Stimulated activated CD4-positive, alpha-beta T cell treated with anti-CD3 and anti-CD28 coated beads, Interleukin-2, amount 100 ng/mL, for 24 hours (primary cell): ENCODE measurements at regions not wholly inside any gene's neighbourhood (a gene's known extent, or its start where the extent isn't known, plus 50 kb on each side); places are given as distances from the start of the nearest gene placed in this dataset.

ENCODE experiments used
- DNase-seq, 2 donors: peaks; one replicate each; pipeline ENCODE4 v3.0.0-alpha.2; 2020

- no peak for DNase-seq
Measured at GRCh38 chr18:77448046-77448445, 198.4 kb downstream of the GALR1 start.

- DNase-seq = no peak
Measured at GRCh38 chr18:77455004-77455403, 205.4 kb downstream of the GALR1 start.

GRCh38 chr18:77457681-77458080 lies 208.0 kb downstream of the GALR1 start:
- DNase-seq = no peak

GRCh38 chr18:77461062-77461688 lies 211.5 kb downstream of the GALR1 start:
- no peak for DNase-seq

GRCh38 chr18:77464917-77465316 lies 215.3 kb downstream of the GALR1 start:
- DNase-seq = no peak

GRCh38 chr18:77466890-77467289 lies 217.2 kb downstream of the GALR1 start:
- DNase-seq = no peak

- DNase-seq = no peak
Measured at GRCh38 chr18:77469131-77469530, 219.5 kb downstream of the GALR1 start.

- no peak for DNase-seq
Measured at GRCh38 chr18:77470569-77471413, 221.1 kb downstream of the GALR1 start.

GRCh38 chr18:77472509-77472908 lies 222.9 kb downstream of the GALR1 start:
- no peak for DNase-seq

- DNase-seq = no peak
Measured at GRCh38 chr18:77478646-77479442, 229.2 kb downstream of the GALR1 start.

- DNase-seq = no peak
Measured at GRCh38 chr18:77481541-77481940, 231.9 kb downstream of the GALR1 start.

- DNase-seq = no peak
Measured at GRCh38 chr18:77482190-77483085, 232.8 kb downstream of the GALR1 start.

- DNase-seq = no peak
Measured at GRCh38 chr18:77486985-77487384, 237.3 kb downstream of the GALR1 start.

- DNase-seq = no peak
Measured at GRCh38 chr18:77487951-77488740, 238.5 kb downstream of the GALR1 start.

- no peak for DNase-seq
Measured at GRCh38 chr18:77495079-77495478, 245.4 kb downstream of the GALR1 start.

- DNase-seq = no peak
Measured at GRCh38 chr18:77495982-77496690, 246.5 kb downstream of the GALR1 start.

GRCh38 chr18:77501266-77501665 lies 251.6 kb downstream of the GALR1 start:
- DNase-seq = no peak

GRCh38 chr18:77505499-77505898 lies 255.9 kb downstream of the GALR1 start:
- DNase-seq = no peak

- DNase-seq = no peak
Measured at GRCh38 chr18:77512152-77512551, 262.5 kb downstream of the GALR1 start.

GRCh38 chr18:77517901-77518300 lies 268.3 kb downstream of the GALR1 start:
- no peak for DNase-seq

- DNase-seq = no peak
Measured at GRCh38 chr18:77520767-77521166, 271.1 kb downstream of the GALR1 start.
